ENCODE measurements at regions not wholly inside any gene's neighbourhood (a gene's known extent, or its start where the extent isn't known, plus 50 kb on each side); places are given as distances from the start of the nearest gene placed in this dataset.

GRCh38 chr15:39041979-39042495, 477.4 kb upstream of the RASGRP1 start:
- no peak for DNase-seq

GRCh38 chr15:39051626-39052322, 487.2 kb upstream of the RASGRP1 start:
- DNase-seq = no peak

GRCh38 chr15:39052323-39052705, 487.7 kb upstream of the RASGRP1 start:
- DNase-seq = no peak

DNA sequence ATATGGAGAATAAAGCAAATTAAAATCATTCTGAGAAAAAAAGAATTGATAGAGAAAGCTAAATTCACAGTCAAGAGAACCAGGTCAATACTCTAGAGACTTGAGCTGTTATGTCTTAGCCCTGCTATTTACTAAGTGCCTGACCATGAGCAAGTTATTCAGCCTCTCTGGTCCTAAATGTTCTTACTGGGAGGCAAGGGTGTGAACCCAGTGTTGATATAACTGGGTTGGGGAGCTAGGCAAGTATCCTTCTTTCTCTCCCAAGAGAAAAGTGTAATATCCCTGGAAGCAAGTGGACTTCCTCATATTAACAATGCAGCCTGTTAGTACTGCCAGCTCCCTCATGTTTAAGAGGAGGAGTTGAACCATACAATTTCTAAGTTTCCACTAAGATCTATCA, 488.9 kb upstream of the RASGRP1 start:
- DNase-seq = no peak

- no peak for DNase-seq
Observed at GRCh38 chr15:39054128-39054732, 489.6 kb upstream of the RASGRP1 start.

DNA sequence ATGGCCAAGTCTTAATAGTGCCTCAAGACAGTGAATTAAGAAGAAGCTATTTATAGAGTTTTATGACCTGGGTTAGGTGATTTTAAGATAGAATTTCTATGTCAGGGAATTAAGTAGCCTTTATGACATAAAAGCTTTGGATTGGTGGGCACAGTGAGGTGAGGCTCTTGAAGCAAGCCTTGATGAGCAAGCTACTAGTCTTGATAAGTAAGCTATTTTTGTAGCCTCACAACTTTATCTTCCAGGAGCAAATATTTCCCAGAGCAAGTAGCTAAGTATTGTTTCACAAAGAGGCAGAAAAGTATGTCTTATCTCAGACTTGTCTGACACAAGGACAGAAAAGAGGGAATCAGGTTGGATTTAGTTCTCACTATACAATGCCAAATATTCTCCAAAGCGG, 491.7 kb upstream of the RASGRP1 start:
- no peak for DNase-seq

GRCh38 chr15:39058351-39059131, 493.9 kb upstream of the RASGRP1 start:
- DNase-seq = no peak

DNA sequence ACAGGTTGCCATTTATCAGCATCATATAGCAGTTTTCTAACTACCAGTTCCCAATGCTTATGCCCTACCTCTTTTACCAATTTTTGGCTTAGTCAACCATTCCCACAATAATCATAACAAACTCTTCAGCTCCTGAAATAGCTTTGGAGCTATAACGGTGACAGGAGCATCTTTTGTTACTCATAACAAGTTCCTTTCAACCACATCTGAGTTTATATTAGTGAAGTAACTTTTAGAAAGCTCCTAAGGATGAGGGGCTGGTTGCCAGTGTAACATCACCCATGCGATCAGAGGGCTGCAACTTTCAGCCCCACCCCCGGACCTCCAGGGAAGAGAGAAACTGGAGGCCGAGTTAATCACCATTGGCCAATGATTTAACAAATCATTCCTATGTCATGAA, 495.3 kb upstream of the RASGRP1 start:
- no peak for DNase-seq

DNA sequence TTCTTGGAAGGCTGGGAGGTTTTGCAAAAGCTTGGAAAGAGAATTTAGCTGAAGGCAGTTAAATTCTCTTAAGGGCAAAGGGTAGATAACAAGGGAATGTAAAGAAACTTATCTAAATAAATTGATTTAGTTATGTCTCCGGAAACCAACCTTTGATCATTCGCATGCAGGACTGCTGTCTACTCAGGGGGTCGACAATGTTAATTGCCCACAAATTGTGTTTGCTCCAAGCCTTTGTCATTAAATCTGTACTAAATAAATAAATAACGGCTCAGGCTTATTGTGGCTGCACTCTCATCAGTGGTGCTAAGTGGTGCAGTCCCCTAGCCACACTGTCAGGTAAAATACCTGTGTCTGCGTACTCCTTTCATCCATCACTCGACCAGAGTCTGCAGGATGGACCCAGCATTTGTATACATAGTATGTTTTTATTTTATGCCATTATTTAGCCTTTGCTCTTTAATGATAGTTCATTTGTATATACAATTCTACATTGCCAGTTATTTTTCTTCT, 497.4 kb upstream of the RASGRP1 start:
- no peak for DNase-seq

DNA sequence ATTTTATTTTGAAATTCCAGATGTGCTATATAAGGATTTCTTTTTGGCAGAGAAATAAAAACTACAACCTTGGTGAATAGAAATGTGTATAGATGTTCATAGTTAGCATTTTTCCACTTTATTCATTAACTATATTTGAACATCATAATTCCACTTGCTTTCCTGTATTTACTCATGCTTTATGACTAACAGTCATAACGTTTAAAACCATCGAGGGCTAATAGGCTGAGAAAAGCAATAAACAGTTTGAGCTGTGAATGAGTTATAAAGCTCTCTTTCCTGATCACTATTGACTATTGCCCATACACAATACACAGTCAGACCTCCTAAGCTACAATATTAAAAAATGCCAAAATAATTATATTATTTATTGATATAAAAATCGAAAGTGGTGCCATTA, 502.1 kb upstream of the RASGRP1 start:
- DNase-seq = no peak

- DNase-seq = no peak
Observed at GRCh38 chr15:39074341-39074985, 506.4 kb upstream of the THBS1 start.

DNA sequence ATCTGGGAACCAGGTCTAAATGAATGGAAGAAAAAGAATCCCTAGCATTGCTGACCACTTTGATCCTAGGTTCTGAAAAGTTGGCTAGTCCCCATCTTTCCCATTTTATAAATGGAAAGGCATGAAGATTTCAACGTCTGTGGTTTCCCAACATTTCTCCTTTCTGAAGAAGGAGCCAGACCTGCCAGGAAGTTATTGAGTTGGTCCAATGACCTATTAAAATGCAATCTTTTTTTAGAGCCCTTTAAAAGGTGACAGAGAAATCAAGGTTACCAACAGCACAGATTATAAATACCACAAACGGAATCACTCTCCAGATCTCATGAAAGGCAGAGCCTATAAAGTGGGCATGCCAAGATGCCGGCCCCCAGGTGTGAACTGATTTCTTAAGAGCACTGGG, 505.6 kb upstream of the THBS1 start:
- no peak for DNase-seq

- DNase-seq = no peak
Observed at GRCh38 chr15:39075756-39076341, 505.0 kb upstream of the THBS1 start.

GRCh38 chr15:39078026-39078425, 502.9 kb upstream of the THBS1 start:
- no peak for DNase-seq

- DNase-seq = no peak
Observed at GRCh38 chr15:39079296-39079847, 501.5 kb upstream of the THBS1 start.

DNA sequence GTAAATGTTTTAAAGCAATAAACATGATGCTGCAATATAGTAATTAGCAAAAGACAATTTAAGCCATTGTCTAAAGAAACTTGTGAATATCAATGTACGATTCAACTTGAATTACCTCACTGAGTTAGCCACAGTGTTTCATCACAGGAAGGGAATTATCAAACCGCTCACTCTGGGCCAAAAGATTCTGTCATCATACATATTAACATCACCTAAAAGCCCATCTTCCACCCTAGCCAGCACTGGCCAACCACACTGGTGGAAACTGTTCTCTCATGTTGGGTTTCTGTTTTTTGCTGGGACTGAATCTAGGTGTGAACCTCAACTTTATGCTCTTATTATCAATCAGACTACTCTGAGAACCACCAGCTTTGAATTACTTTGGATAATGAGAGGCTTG, 497.7 kb upstream of the THBS1 start:
- DNase-seq = no peak

DNA sequence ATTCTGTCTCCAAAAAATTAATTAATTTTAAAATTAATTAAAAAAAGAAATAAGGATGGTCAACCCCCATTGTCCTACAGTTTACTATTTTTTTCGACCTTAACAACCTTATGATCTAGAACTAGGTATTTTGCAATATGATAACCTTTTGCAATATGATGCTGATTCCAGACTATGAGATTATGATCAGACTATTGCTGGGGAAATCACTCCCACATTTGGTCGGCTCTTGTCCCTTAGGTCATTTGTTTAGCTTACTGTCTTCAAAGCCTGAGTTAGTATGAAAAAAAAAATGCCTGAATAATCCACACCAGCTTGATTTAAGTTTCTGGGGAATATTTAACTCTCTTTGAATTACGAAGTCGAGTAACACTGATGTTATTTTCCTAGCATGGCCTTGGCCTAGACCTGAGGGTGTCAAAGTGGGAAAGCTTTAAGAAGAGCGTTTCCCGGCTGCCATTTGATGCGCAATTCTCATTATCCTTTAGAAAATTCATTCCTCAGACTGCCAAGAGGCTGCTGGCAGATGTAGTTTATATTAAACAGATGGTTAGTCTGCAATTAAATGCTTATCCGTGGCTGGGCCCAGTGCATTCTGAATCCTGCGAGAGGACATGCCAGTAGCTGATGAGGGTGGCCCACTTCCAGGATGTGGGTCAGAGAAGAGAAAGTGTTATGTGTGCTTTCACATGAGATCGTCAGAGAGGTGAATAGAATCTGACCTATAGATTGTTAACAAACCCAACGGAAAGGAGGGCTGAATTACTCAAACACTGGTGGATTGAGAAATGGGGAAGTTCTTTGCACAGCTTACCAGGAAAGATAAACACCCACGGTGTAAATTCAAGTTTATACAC, 496.0 kb upstream of the THBS1 start:
- DNase-seq = no peak

- DNase-seq = no peak
Observed at GRCh38 chr15:39086641-39087040, 494.2 kb upstream of the THBS1 start.

- no peak for DNase-seq
Observed at GRCh38 chr15:39088156-39088555, 492.7 kb upstream of the THBS1 start.

GRCh38 chr15:39092354-39092753, 488.5 kb upstream of the THBS1 start:
- DNase-seq = no peak

GRCh38 chr15:39092761-39093160, 488.1 kb upstream of the THBS1 start:
- DNase-seq = no peak

GRCh38 chr15:39094116-39094515, 486.8 kb upstream of the THBS1 start:
- no peak for DNase-seq

Measured in CD4-positive, alpha-beta T cell treated with Interferon gamma for 1 hour (primary cell).